ENCODE measurements at regions not wholly inside any gene's neighbourhood (a gene's known extent, or its start where the extent isn't known, plus 50 kb on each side); places are given as distances from the start of the nearest gene placed in this dataset.

DNA sequence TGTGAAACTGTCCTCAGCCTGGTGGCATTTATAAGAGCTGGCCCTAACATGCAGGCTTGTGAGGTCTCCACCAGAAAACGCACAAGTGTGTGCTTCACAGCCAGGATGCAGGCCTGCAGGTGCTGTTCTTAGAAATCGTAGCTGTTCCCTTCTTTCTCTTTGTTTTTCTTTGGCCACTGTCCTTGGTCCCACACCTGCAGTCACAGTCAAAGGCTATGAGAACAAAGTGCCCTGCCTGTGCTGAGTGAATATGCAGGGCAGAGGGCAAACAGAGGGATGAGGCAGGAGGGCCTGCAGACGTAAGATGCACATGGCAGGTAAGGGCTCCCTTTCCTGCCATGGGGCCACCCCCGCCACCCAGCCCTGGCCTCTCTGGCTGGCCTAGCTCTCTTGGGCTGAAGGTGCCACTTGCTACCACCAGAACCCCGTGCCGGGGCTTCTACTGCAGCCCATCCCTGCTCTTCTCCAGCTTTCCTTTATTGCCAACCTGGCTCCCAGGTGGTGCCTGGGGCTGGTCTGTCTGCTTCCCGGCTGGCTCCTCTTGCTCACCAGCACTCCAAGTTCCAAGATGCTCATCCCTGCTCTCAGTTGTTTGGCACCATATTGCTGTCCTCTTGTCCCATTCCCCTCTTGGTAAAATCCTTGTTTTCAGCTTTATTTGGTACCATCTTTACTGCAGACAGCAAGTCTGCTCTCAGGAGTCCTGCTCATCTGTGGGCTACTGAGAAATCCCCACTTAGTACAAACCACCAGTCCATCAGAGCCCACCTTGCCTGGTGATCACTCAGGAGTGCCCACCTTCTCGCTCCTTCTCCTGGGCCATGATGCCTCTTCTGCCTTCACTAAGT is 308.1 kb upstream of the ZMIZ1 start:
- ChIA-PET CTCF (interaction anchor here (1.7 to 1.8 kb wide), 2 partner anchors 15 to 1049 kb away, joined by 3 to 4 read pairs; no protein-coding TSS in a partner anchor), POLR2A (no interaction called here)
- TF ChIP-seq, protein P1, sequence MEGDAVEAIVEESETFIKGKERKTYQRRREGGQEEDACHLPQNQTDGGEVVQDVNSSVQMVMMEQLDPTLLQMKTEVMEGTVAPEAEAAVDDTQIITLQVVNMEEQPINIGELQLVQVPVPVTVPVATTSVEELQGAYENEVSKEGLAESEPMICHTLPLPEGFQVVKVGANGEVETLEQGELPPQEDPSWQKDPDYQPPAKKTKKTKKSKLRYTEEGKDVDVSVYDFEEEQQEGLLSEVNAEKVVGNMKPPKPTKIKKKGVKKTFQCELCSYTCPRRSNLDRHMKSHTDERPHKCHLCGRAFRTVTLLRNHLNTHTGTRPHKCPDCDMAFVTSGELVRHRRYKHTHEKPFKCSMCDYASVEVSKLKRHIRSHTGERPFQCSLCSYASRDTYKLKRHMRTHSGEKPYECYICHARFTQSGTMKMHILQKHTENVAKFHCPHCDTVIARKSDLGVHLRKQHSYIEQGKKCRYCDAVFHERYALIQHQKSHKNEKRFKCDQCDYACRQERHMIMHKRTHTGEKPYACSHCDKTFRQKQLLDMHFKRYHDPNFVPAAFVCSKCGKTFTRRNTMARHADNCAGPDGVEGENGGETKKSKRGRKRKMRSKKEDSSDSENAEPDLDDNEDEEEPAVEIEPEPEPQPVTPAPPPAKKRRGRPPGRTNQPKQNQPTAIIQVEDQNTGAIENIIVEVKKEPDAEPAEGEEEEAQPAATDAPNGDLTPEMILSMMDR (IDR thresholded peaks at IDR 0.05; ENCODE audit: control extremely low read depth, extremely low read depth, low read depth, missing control alignments), result no peak
- no peak for DNase-seq (ENCODE audit: extremely low spot score)

DNA sequence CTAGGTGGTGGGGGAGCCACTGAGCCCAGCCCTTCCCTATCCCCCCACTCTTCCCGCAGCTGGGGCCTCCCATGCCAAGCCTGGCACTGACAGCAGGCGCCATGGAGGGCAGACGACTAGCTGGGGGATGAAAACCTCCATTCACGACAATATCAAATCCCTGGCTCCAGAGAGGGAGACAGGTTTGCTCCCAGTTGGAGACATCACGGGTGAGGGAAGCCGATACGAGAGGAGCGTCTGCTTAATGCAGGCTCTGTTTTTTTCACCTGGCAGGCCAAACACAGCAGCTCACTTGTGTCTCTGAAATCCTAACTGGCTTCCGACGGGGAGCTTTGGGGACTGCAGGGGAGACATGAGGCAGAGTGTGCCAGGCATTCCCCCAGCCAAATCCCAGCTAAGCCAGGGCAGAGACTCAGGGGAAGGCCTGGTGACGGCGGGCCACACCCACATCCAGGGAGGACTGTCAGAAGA is 307.4 kb upstream of the ZMIZ1 start:
- POLR2A ChIA-PET, result no interaction called here

DNA sequence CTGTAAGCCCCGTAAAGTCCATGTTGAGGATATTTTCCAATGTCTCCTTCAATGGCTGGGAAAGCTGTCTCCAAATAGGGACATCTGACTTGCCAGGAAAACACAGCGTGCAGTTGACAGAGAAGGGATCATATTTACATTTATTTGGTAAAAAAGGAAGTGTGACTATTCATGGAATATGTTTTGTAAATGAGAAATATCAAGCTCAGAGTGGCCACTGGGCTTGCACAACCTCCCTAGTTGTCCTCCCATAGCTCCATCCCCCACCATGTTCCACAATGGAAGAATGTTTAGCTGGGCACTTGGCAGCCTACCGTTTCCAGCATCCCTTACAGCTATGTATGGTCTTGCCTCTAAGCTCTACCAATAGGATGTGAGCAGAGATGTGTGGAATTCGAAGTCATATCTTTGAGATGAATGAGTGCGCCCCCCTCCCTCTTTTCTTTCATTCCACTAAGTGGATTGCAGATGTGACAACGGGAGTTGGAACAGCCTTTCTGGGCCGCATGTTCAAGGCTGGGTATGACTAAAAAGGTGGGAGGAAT is 306.6 kb upstream of the ZMIZ1 start:
- POLR2A ChIA-PET, result no interaction called here

More for the DNA sequence above, 307.4 kb upstream of the ZMIZ1 start:
- no peak for DNase-seq (ENCODE audit: extremely low spot score)
- TF ChIP-seq, protein P1 (IDR thresholded peaks at IDR 0.05; ENCODE audit: control extremely low read depth, extremely low read depth, low read depth, missing control alignments), result no peak
- CTCF ChIA-PET, result interaction anchor here (1.6 to 1.8 kb wide), 3 partner anchors 8 to 1050 kb away, joined by 3 to 7 read pairs (median 4); no protein-coding TSS in a partner anchor

DNA sequence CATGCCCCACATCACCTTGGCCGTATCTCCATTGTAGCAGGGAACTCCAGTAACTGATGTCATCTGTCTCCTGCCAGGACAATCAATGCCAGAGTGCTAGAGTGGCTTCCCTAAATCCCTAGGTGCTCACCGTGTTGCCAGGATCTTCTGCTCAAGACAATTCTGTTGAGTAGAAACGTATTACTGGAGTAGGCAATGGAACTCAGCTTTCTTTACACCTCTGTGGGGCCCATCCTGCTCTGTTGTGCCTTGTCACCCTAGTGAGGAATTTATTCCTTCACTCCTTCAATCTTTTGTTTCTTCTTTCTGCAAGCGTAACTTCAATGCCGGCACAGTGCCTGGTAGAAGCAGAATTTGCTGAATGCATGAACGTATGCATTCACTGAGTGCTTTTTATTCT is 305.5 kb upstream of the ZMIZ1 start:
- CTCF ChIA-PET, result interaction anchor here (1.3 kb wide), 1 partner anchor 105 kb away, joined by 3 read pairs; no protein-coding TSS in a partner anchor
- DNase-seq (ENCODE audit: extremely low spot score), result no peak
- POLR2A ChIA-PET, result no interaction called here

More for the DNA sequence above, 306.6 kb upstream of the ZMIZ1 start:
- TF ChIP-seq, protein P1 (IDR thresholded peaks at IDR 0.05; ENCODE audit: control extremely low read depth, extremely low read depth, low read depth, missing control alignments), result no peak
- DNase-seq (ENCODE audit: extremely low spot score), result no peak
- CTCF ChIA-PET, result interaction anchor here (1.0 to 1.6 kb wide), 2 partner anchors 9 to 18 kb away, joined by 3 to 7 read pairs; no protein-coding TSS in a partner anchor

DNA sequence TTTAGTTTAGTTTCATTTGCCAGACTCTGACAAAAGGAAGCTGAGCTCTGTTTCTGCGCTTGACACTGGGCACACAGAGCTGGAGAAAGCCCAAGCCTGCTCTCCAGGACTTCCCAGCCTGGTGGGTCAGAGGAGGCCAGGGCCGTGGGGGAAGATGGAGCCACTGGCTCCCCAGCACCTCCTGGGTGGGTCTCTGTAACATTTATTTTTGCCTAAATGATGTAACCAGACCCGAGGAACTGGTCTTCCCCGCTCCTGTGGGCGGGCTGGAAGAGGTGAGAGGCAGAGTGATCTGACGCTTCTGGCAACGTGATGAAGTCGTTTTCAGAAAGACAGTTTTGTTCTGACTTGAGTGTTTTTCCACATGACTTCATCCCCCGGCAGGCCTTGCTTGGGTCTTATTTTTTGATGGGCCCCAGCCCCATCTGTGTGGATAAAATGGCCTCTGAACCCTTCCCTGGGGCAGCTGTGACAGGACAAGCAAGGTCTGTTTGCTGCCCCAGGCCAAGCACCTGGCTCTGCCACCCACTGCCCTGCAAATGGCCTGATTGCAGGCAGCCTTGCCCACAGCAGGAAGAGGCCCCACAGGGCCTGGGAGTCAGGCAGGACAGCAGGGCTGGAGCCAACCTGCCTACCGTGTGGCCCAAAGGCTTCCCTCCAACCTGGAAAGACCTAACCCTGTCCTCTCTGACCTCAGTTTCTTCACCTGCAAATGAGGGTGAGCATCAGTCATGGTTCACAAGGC is 304.9 kb upstream of the ZMIZ1 start:
- TF ChIP-seq, protein P1 (IDR thresholded peaks at IDR 0.05; ENCODE audit: control extremely low read depth, extremely low read depth, low read depth, missing control alignments), result no peak
- peak; percentile 81 for DNase-seq (ENCODE audit: extremely low spot score)
- ChIA-PET POLR2A (no interaction called here), CTCF (interaction anchor here (1.3 kb wide), 1 partner anchor 106 kb away, joined by 3 read pairs; no protein-coding TSS in a partner anchor)

More for the DNA sequence above, 305.5 kb upstream of the ZMIZ1 start:
- TF ChIP-seq, protein P1 (IDR thresholded peaks at IDR 0.05; ENCODE audit: control extremely low read depth, extremely low read depth, low read depth, missing control alignments), result no peak

DNA sequence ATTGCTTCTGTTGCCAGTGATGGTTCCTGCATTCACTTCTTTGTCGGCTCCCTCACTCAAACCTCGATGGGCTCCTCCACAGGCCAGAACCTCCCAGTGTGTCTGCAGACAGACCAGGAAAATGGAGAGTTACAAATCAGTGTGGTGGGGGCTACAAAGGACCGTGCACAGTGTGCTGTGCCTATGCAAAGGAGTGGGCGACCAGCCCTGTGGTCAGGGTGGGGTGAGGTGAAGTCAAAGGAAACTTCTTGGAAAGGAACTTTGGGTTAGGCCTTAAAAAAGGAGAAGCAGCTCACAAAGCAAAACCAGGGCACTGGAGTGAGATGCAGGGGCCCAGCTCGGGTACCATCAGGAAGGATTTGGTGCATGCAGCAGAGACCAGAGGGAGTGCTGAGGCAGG is 304.3 kb upstream of the ZMIZ1 start:
- ChIA-PET POLR2A (no interaction called here), CTCF (no interaction called here)
- TF ChIP-seq, protein P1 (IDR thresholded peaks at IDR 0.05; ENCODE audit: control extremely low read depth, extremely low read depth, low read depth, missing control alignments), result no peak
- DNase-seq (ENCODE audit: extremely low spot score), result no peak

Data from GM10248 (cell line).